SK-N-SH (cell line): ENCODE measurements at regions not wholly inside any gene's neighbourhood (a gene's known extent, or its start where the extent isn't known, plus 50 kb on each side); places are given as distances from the start of the nearest gene placed in this dataset.

Experiments
- CTCF ChIA-PET: fragments of 300-600, 350-600 bp; formaldehyde crosslinking; extraction: SDS; loops from one replicate; lab custom pipeline; 2021; lab: Yijun Ruan, JAX
- POLR2A ChIA-PET: fragments of 350-600 bp; sonication (Branson Sonifier 250); formaldehyde crosslinking; extraction: SDS; loops from one replicate; lab custom pipeline; 2020; ENCODE audit warnings: antibody characterized with exemption, inconsistent platforms; lab: Yijun Ruan, JAX
- DNase-seq: peaks from one replicate; pipeline ENCODE4 v3.0.0; 2012
- H2AFZ ChIP-seq: fragments of 200-600 bp; sonication (generic); 2 replicates; pipeline ENCODE4 v1.8.1; 2016; ENCODE audit warnings: antibody characterized with exemption, mild to moderate bottlenecking, low read depth
- H3F3A ChIP-seq: fragments of 200-600 bp; sonication (generic); replicated peaks from 2 replicates; pipeline ENCODE3; 2016; ENCODE audit warnings: antibody characterized with exemption, mild to moderate bottlenecking; ENCODE audit not compliant: insufficient read depth
- H3K27ac ChIP-seq, 2 experiments: fragments of 200-500 bp in 1 of 2; fragments of 200-600 bp in 1 of 2; sonication (Bioruptor generic) in 1 of 2; sonication (generic), shearing (Covaris generic) in 1 of 2; 2 replicates each; pipeline versions ENCODE4 v1.5.1 to v1.6.1; 2014 to 2016; ENCODE audit warnings: low read depth in 2 of 2, inconsistent platforms in 1 of 2, low read length in 1 of 2, mild to moderate bottlenecking in 1 of 2, mixed read lengths in 1 of 2
- H3K27me3 ChIP-seq: fragments of 200-600 bp; sonication (generic), shearing (Covaris generic); 2 replicates; pipeline ENCODE4 v1.6.1; 2016; ENCODE audit warnings: mixed run types; ENCODE audit not compliant: insufficient read depth
- H3K36me3 ChIP-seq, 2 experiments: fragments of 200-500 bp in 1 of 2; fragments of 200-600 bp in 1 of 2; sonication (Bioruptor generic) in 1 of 2; sonication (generic) in 1 of 2; replicated peaks in 1 of 2; 2 replicates each; pipeline versions ENCODE3 to v1.5.1; 2014 to 2016; ENCODE audit warnings: low read length in 1 of 2, mild to moderate bottlenecking in 1 of 2; ENCODE audit not compliant: insufficient read depth in 2 of 2, control insufficient read depth in 1 of 2
- H3K4me1 ChIP-seq, 2 experiments: fragments of 200-500 bp in 1 of 2; fragments of 200-600 bp in 1 of 2; sonication (Bioruptor generic) in 1 of 2; sonication (generic), shearing (Covaris generic) in 1 of 2; 2 replicates each; pipeline versions ENCODE4 v1.5.1 to v1.6.1; 2014 to 2016; ENCODE audit warnings: low read depth in 1 of 2, low read length in 1 of 2, mixed run types in 1 of 2; ENCODE audit not compliant: insufficient read depth in 2 of 2, control insufficient read depth in 1 of 2
- H3K4me2 ChIP-seq: fragments of 200-600 bp; sonication (generic), shearing (Covaris generic); 2 replicates; pipeline ENCODE4 v1.6.1; 2017; ENCODE audit warnings: mixed run types
- H3K4me3 ChIP-seq, 2 experiments: fragments of 200-500 bp in 1 of 2; fragments of 200-600 bp in 1 of 2; sonication (Bioruptor generic) in 1 of 2; sonication (generic), shearing (Covaris generic) in 1 of 2; 2 replicates each; pipeline versions ENCODE4 v1.5.1 to v1.8.1; 2014 to 2016; ENCODE audit warnings: low read depth in 2 of 2, inconsistent platforms in 1 of 2, low read length in 1 of 2, mild to moderate bottlenecking in 1 of 2, mixed read lengths in 1 of 2, moderate library complexity in 1 of 2
- H3K79me2 ChIP-seq: fragments of 200-600 bp; sonication (generic); 2 replicates; pipeline ENCODE4 v1.8.1; 2017; ENCODE audit warnings: mild to moderate bottlenecking; ENCODE audit not compliant: insufficient read depth
- H3K9ac ChIP-seq: fragments of 200-600 bp; sonication (generic); 2 replicates; pipeline ENCODE4 v1.6.1; 2017; ENCODE audit warnings: mixed run types
- H3K9me2 ChIP-seq: fragments of 200-600 bp; sonication (generic); 2 replicates; pipeline ENCODE4 v1.6.1; 2017; ENCODE audit warnings: mixed run types
- H3K9me3 ChIP-seq: fragments of 200-600 bp; sonication (generic); 2 replicates; pipeline ENCODE4 v1.6.1; 2017; ENCODE audit warnings: mixed run types, mild to moderate bottlenecking, moderate library complexity
- H4K20me1 ChIP-seq: fragments of 200-600 bp; sonication (generic); 2 replicates; pipeline ENCODE4 v1.6.1; 2017; ENCODE audit warnings: mild to moderate bottlenecking, mixed run types; ENCODE audit not compliant: insufficient read depth
- CHD2 ChIP-seq: fragments of 150-350 bp; IDR thresholded peaks from 2 replicates; pipeline ENCODE4 v1.6.1; 2018; ENCODE audit warnings: low read length; ENCODE audit not compliant: partially characterized antibody
- CTCF ChIP-seq: fragments of 200-600 bp; sonication (generic); IDR thresholded peaks from 2 replicates; pipeline ENCODE4 v1.6.1; 2017; ENCODE audit warnings: antibody characterized with exemption, mild to moderate bottlenecking, moderate library complexity
- ELF1 ChIP-seq: IDR thresholded peaks from 2 replicates; pipeline ENCODE4 v1.4.0; 2012
- EP300 ChIP-seq, 2 experiments: IDR thresholded peaks; 2 replicates each; pipeline versions ENCODE4 v1.4.0 to v1.6.1; 2012; ENCODE audit warnings: borderline replicate concordance in 1 of 2, low read depth in 1 of 2, low read length in 1 of 2
- EZH2phosphoT487 ChIP-seq: fragments of 200-600 bp; sonication (generic); IDR thresholded peaks from 2 replicates; pipeline ENCODE4 v1.6.1; 2017; ENCODE audit warnings: low read depth, mixed run types, mild to moderate bottlenecking, antibody characterized with exemption, moderate library complexity, borderline replicate concordance
- FOXM1 ChIP-seq: IDR thresholded peaks from 2 replicates; pipeline ENCODE4 v1.4.0; 2012; ENCODE audit warnings: low read depth, mild to moderate bottlenecking
- GATA2 ChIP-seq: sonication (generic); formaldehyde crosslinking; IDR thresholded peaks from 2 replicates; pipeline ENCODE4 v1.5.0; 2020; ENCODE audit warnings: mild to moderate bottlenecking, missing genetic modification reagents
- IRF3 ChIP-seq: fragments of 150-350 bp; IDR thresholded peaks from 2 replicates; pipeline ENCODE4 v1.6.1; 2016; ENCODE audit warnings: mild to moderate bottlenecking, low read depth, low read length
- JUND ChIP-seq: IDR thresholded peaks from 2 replicates; pipeline ENCODE4 v1.4.0; 2012
- MAX ChIP-seq: IDR thresholded peaks from 2 replicates; pipeline ENCODE4 v1.4.0; 2012; ENCODE audit warnings: low read depth
- MEF2A ChIP-seq: IDR thresholded peaks from 2 replicates; pipeline ENCODE4 v1.4.0; 2012; ENCODE audit warnings: low read depth, borderline replicate concordance
- MXI1 ChIP-seq: IDR thresholded peaks from 2 replicates; pipeline ENCODE4 v1.6.1; 2012; ENCODE audit warnings: mild to moderate bottlenecking, low read depth, low read length, improper control_type of control experiment
- NRF1 ChIP-seq: IDR thresholded peaks from 2 replicates; pipeline ENCODE4 v1.6.1; 2012; ENCODE audit warnings: low read depth, mild to moderate bottlenecking, low read length
- PBX3 ChIP-seq: IDR thresholded peaks from 2 replicates; pipeline ENCODE4; 2012
- POLR2AphosphoS5 ChIP-seq: IDR thresholded peaks from 2 replicates; pipeline ENCODE4 v1.6.1; 2012; ENCODE audit warnings: low read depth, low read length
- RAD21 ChIP-seq: IDR thresholded peaks from 2 replicates; pipeline ENCODE4 v1.6.1; 2012; ENCODE audit warnings: mild to moderate bottlenecking, low read length
- RCOR1 ChIP-seq: fragments of 150-350 bp; IDR thresholded peaks from 2 replicates; pipeline ENCODE4 v1.6.1; 2017; ENCODE audit warnings: antibody characterized with exemption, low read length
- SMC3 ChIP-seq: IDR thresholded peaks from 2 replicates; pipeline ENCODE4 v1.6.1; 2012; ENCODE audit warnings: low read depth, low read length, improper control_type of control experiment
- TCF12 ChIP-seq: IDR thresholded peaks from 2 replicates; pipeline ENCODE4 v1.4.0; 2012
- YY1 ChIP-seq: IDR thresholded peaks from 2 replicates; pipeline ENCODE4 v1.4.0; 2012; ENCODE audit warnings: low read depth, mild to moderate bottlenecking
- WGBS: methylation state at CpG from one replicate; pipeline ENCODE4 v1.1.6; 2017; ENCODE audit warnings: low lambda C conversion rate; 5-methylcytosine and 5-hydroxymethylcytosine counted together

GRCh38 chr3:103158183-103158582 is 723.4 kb downstream of the ZPLD1 start:
- TF ChIP-seq MEF2A, result no peak
- TF ChIP-seq RCOR1, result no peak
- no peak for TF ChIP-seq YY1
- TF ChIP-seq IRF3, result no peak
- no peak for TF ChIP-seq MAX
- no peak for TF ChIP-seq NRF1
- no peak for TF ChIP-seq TCF12
- no peak for TF ChIP-seq ELF1
- no peak for TF ChIP-seq CHD2
- no peak for TF ChIP-seq MXI1
- no peak for TF ChIP-seq FOXM1
- no peak for TF ChIP-seq GATA2 (CRISPR knock-in tag)
- no peak for TF ChIP-seq POLR2AphosphoS5
- no peak for TF ChIP-seq JUND
- no peak for TF ChIP-seq CTCF
- TF ChIP-seq SMC3, result no peak
- no peak for TF ChIP-seq EZH2phosphoT487
- no peak for TF ChIP-seq RAD21
- Histone ChIP-seq H3K27me3 (no peaks in the 10 kb centered on the region), H4K20me1 (no peaks in the 10 kb centered on the region), H3F3A (no peaks in the 10 kb centered on the region), H3K36me3 (no peaks in the 10 kb centered on the region), H3K9me3 (no peaks in the 10 kb centered on the region), H3K4me3 (no peak overlapping the region), H3K79me2 (no peaks in the 10 kb centered on the region), H3K4me1 (peaks cover 0 to 8% of the 10 kb centered on the region in 2 experiments; a peak in 2 of 4 replicates), H3K27ac (no peak overlapping the region), H3K9me2 (no peaks in the 10 kb centered on the region), H3K4me2 (no peak overlapping the region), H2AFZ (no peak overlapping the region), H3K9ac (no peak overlapping the region)
- DNase-seq, result no peak
- 71% methylated on average over 1 of the region's 1 CpG for WGBS
- CTCF ChIA-PET, result no interaction called here
- POLR2A ChIA-PET, result no interaction called here

GRCh38 chr3:103166890-103167289 is 732.1 kb downstream of the ZPLD1 start:
- TF ChIP-seq GATA2 (CRISPR knock-in tag) (no peak), PBX3 (no peak), RAD21 (no peak), EP300 (IDR thresholded peaks at IDR 0.05; ENCODE audit: borderline replicate concordance in 1 of 2, low read depth in 1 of 2, low read length in 1 of 2) (no peak)
- Histone ChIP-seq H3K79me2 (no peaks in the 10 kb centered on the region), H3K36me3 (no peaks in the 10 kb centered on the region), H3K9me3 (no peaks in the 10 kb centered on the region), H3F3A (peaks cover 9% of the 10 kb centered on the region), H3K4me1 (no peaks in the 10 kb centered on the region), H2AFZ (no peak overlapping the region), H3K27ac (no peak overlapping the region), H3K9ac (no peak overlapping the region), H3K4me3 (no peak overlapping the region), H4K20me1 (no peaks in the 10 kb centered on the region), H3K27me3 (no peaks in the 10 kb centered on the region), H3K9me2 (no peaks in the 10 kb centered on the region), H3K4me2 (no peak overlapping the region)
- POLR2A ChIA-PET, result no interaction called here
- CTCF ChIA-PET, result no interaction called here
- no peak for DNase-seq
- 89% methylated on average over 13 of the region's 13 CpGs for WGBS
